Progenitor cell of endocrine pancreas (in vitro differentiated cells): ENCODE measurements at regions not wholly inside any gene's neighbourhood (a gene's known extent, or its start where the extent isn't known, plus 50 kb on each side); places are given as distances from the start of the nearest gene placed in this dataset.

Experiments used
- DNase-seq: peaks from one replicate; pipeline ENCODE4 v3.0.0; 2021; ENCODE audit warnings: low spot score; ENCODE audit not compliant: unreplicated experiment
- H3K27ac Mint-ChIP-seq: 2 replicates; pipeline ENCODE4 v1.8.0; 2021; ENCODE audit warnings: mild to moderate bottlenecking, moderate library complexity, mixed read lengths
- H3K27me3 Mint-ChIP-seq: 2 replicates; pipeline ENCODE4 v1.8.0; 2021; ENCODE audit warnings: mixed read lengths
- H3K36me3 Mint-ChIP-seq: 2 replicates; pipeline ENCODE4 v1.8.0; 2022; ENCODE audit warnings: mixed read lengths; ENCODE audit not compliant: insufficient read depth
- H3K4me1 Mint-ChIP-seq: 2 replicates; pipeline ENCODE4 v1.8.0; 2021; ENCODE audit warnings: low read depth, mixed read lengths
- H3K4me3 Mint-ChIP-seq: 2 replicates; pipeline ENCODE4 v1.8.0; 2021; ENCODE audit warnings: low read depth, mild to moderate bottlenecking, moderate library complexity, mixed read lengths
- H3K9me3 Mint-ChIP-seq: 2 replicates; pipeline ENCODE4 v1.8.0; 2021; ENCODE audit warnings: low read depth, mixed read lengths
- CTCF ChIP-seq: fragments of 200-600 bp; sonication (generic); IDR thresholded peaks from one replicate; pipeline ENCODE4 v1.5.0; 2021; ENCODE audit warnings: antibody characterized with exemption, mild to moderate bottlenecking; ENCODE audit not compliant: unreplicated experiment

- Mint-ChIP-seq H3K9me3 (peaks cover 14% of the 10 kb centered on the region), H3K4me3 (no peak overlapping the region), H3K27ac (no peak overlapping the region), H3K4me1 (peaks cover 13% of the 10 kb centered on the region), H3K36me3 (no peaks in the 10 kb centered on the region), H3K27me3 (no peaks in the 10 kb centered on the region)
- DNase-seq = no peak
- TF ChIP-seq CTCF = no peak
Observed at GRCh38 chr20:22438346-22438745, 146.0 kb downstream of the FOXA2 start.

- DNase-seq = no peak
- peaks cover 18% of the 10 kb centered on the region for H3K4me1 Mint-ChIP-seq
- H3K4me3 Mint-ChIP-seq = no peak overlapping the region
- H3K27ac Mint-ChIP-seq = no peak overlapping the region
- H3K36me3 Mint-ChIP-seq = no peaks in the 10 kb centered on the region
- TF ChIP-seq CTCF = no peak
- H3K27me3 Mint-ChIP-seq = no peaks in the 10 kb centered on the region
- H3K9me3 Mint-ChIP-seq = peaks cover 14% of the 10 kb centered on the region
Observed at GRCh38 chr20:22437354-22437753, 147.0 kb downstream of the FOXA2 start.

DNA sequence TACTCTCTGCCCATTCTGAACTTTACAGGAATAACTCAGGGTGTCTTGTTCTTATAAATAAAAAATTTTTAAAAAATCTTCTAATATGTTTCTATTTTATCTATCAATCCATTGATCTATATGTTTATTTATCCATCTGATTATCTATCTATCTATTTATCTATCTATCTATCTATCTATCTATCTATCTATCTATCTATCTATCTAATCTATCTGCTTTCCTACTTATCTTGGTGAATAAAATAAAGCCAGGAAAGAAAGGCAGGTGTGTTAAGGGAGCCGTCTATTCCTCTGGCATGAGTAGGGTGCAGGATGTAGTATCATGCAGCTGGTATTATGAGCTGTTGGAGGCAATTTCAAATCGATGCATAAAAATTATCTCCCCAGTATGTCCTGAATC, 153.0 kb downstream of the FOXA2 start:
- H3K36me3 Mint-ChIP-seq = no peaks in the 10 kb centered on the region
- TF ChIP-seq CTCF = no peak
- DNase-seq = no peak
- no peaks in the 10 kb centered on the region for H3K27me3 Mint-ChIP-seq
- peaks cover 46% of the 10 kb centered on the region for H3K4me1 Mint-ChIP-seq
- peaks cover 7% of the 10 kb centered on the region for H3K9me3 Mint-ChIP-seq
- H3K27ac Mint-ChIP-seq = no peak overlapping the region
- H3K4me3 Mint-ChIP-seq = no peak overlapping the region

DNA sequence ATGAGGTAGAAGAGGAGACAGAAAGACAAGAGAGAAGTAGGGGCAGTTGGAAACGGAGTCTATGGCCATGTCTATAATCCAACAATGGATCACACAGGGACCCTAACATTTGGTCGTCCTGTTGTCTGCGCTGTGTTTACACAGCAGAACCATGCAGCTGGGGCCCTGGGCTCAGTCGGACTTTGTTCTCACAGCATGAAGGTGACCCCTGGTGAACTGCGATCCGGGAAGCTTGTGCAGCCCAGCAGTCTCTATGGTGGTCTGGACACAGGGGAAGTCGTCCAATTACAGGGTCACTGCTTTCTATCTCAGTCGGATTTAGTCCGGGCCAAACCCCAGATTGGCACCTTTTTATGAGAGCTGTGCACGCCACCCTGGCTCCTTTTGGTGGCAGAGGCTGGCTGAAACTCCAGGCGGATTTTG, 153.6 kb downstream of the FOXA2 start:
- no peaks in the 10 kb centered on the region for H3K36me3 Mint-ChIP-seq
- peak overlapping the region; percentile 88 for H3K27ac Mint-ChIP-seq
- H3K4me1 Mint-ChIP-seq = peaks cover 50% of the 10 kb centered on the region
- peaks cover 7% of the 10 kb centered on the region for H3K9me3 Mint-ChIP-seq
- no peak for DNase-seq
- H3K4me3 Mint-ChIP-seq = peak overlapping the region; percentile 10
- TF ChIP-seq CTCF = no peak
- H3K27me3 Mint-ChIP-seq = no peaks in the 10 kb centered on the region

GRCh38 chr20:22430154-22430745, 154.1 kb downstream of the FOXA2 start:
- no peaks in the 10 kb centered on the region for H3K36me3 Mint-ChIP-seq
- H3K27me3 Mint-ChIP-seq = no peaks in the 10 kb centered on the region
- H3K4me1 Mint-ChIP-seq = peaks cover 56% of the 10 kb centered on the region
- TF ChIP-seq CTCF = no peak
- H3K9me3 Mint-ChIP-seq = peaks cover 4% of the 10 kb centered on the region
- H3K27ac Mint-ChIP-seq = peak overlapping the region; percentile 88
- DNase-seq = no peak
- H3K4me3 Mint-ChIP-seq = peak overlapping the region; percentile 10
